ENCODE measurements at regions not wholly inside any gene's neighbourhood (a gene's known extent, or its start where the extent isn't known, plus 50 kb on each side); places are given as distances from the start of the nearest gene placed in this dataset.

- no peak for TF ChIP-seq CTCF (IDR thresholded peaks at IDR 0.05; ENCODE audit: unreplicated experiment)
- H3K27ac Mint-ChIP-seq (ENCODE audit: low read depth, unreplicated experiment), result no peak overlapping the region
- ChIA-PET POLR2A (interaction anchor here (0.6 kb wide), 1 partner anchor 22 kb away, joined by 3 read pairs; no protein-coding TSS in a partner anchor), CTCF (interaction anchor here (0.6 to 1.6 kb wide), 7 partner anchors 12 to 1206 kb away, joined by 3 to 4 read pairs (median 3); no protein-coding TSS in a partner anchor)
- no peaks in the 10 kb centered on the region for H3K36me3 Mint-ChIP-seq (ENCODE audit: insufficient read depth, unreplicated experiment)
- no peak for DNase-seq (ENCODE audit: unreplicated experiment)
- no peaks in the 10 kb centered on the region for H3K4me1 Mint-ChIP-seq (ENCODE audit: insufficient read depth, unreplicated experiment)
- intact Hi-C loops (cut with micrococcal nuclease), result no loop called here
- no peak overlapping the region for H3K4me3 Mint-ChIP-seq (ENCODE audit: unreplicated experiment)
- peaks cover 11% of the 10 kb centered on the region for H3K27me3 Mint-ChIP-seq (ENCODE audit: insufficient read depth, unreplicated experiment)
- no peaks in the 10 kb centered on the region for H3K9me3 Mint-ChIP-seq (ENCODE audit: unreplicated experiment)
- BruUV-seq (replicated peaks), result no TSS peak
These were observed 64.8 kb upstream of the LOXL4 start for GRCh38 chr10:98332623-98333269.

GRCh38 chr10:98331885-98332284, 63.9 kb upstream of the LOXL4 start:
- Mint-ChIP-seq H3K4me1 (ENCODE audit: insufficient read depth, unreplicated experiment) (no peaks in the 10 kb centered on the region), H3K27ac (ENCODE audit: low read depth, unreplicated experiment) (no peak overlapping the region), H3K27me3 (ENCODE audit: insufficient read depth, unreplicated experiment) (peaks cover 11% of the 10 kb centered on the region), H3K36me3 (ENCODE audit: insufficient read depth, unreplicated experiment) (no peaks in the 10 kb centered on the region), H3K4me3 (ENCODE audit: unreplicated experiment) (no peak overlapping the region), H3K9me3 (ENCODE audit: unreplicated experiment) (no peaks in the 10 kb centered on the region)
- intact Hi-C loops (cut with micrococcal nuclease), result no loop called here
- no TSS peak for BruUV-seq (replicated peaks)
- peak; percentile 45 for DNase-seq (ENCODE audit: unreplicated experiment)
- CTCF ChIA-PET, result interaction anchor here (0.6 to 2.3 kb wide), 3 partner anchors 17 to 1207 kb away, joined by 3 to 11 read pairs (median 4); no protein-coding TSS in a partner anchor
- TF ChIP-seq CTCF (IDR thresholded peaks at IDR 0.05; ENCODE audit: unreplicated experiment), result peak; percentile 30
- POLR2A ChIA-PET, result interaction anchor here (0.6 kb wide), 2 partner anchors 13 to 21 kb away, joined by 3 to 4 read pairs; no protein-coding TSS in a partner anchor

DNA sequence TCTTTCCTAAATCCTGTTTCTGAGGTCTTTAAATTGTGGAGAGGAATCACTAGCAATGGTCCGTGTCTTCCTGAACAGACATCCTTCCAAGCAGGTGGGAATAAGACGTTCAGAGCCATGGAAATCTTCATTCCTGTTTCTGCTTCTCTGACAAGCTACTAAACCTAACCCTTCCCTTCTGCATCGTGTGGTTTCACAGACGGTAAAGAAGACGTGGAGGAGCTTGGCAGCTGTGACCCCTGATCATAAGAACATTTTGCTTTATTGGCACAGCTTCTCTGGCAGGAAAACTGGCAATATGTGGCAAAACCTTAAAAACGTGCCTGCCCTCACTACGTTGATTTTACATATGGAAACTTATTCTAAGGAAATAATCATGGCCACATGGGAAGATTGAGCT, 63.0 kb upstream of the LOXL4 start:
- Mint-ChIP-seq H3K36me3 (ENCODE audit: insufficient read depth, unreplicated experiment) (no peaks in the 10 kb centered on the region), H3K4me1 (ENCODE audit: insufficient read depth, unreplicated experiment) (no peaks in the 10 kb centered on the region), H3K4me3 (ENCODE audit: unreplicated experiment) (no peak overlapping the region), H3K9me3 (ENCODE audit: unreplicated experiment) (no peaks in the 10 kb centered on the region), H3K27me3 (ENCODE audit: insufficient read depth, unreplicated experiment) (peaks cover 11% of the 10 kb centered on the region), H3K27ac (ENCODE audit: low read depth, unreplicated experiment) (no peak overlapping the region)
- ChIA-PET POLR2A (interaction anchor here (0.6 kb wide), 1 partner anchor 8 kb away, joined by 3 read pairs; no protein-coding TSS in a partner anchor), CTCF (interaction anchor here (1.6 to 2.3 kb wide), 2 partner anchors 18 to 21 kb away, joined by 3 to 11 read pairs; no protein-coding TSS in a partner anchor)
- BruUV-seq (replicated peaks), result no TSS peak
- no peak for DNase-seq (ENCODE audit: unreplicated experiment)
- TF ChIP-seq CTCF (IDR thresholded peaks at IDR 0.05; ENCODE audit: unreplicated experiment), result no peak
- intact Hi-C loops (cut with micrococcal nuclease), result no loop called here

- no peak for DNase-seq (ENCODE audit: unreplicated experiment)
- intact Hi-C loops (cut with micrococcal nuclease), result no loop called here
- no peak overlapping the region for H3K4me3 Mint-ChIP-seq (ENCODE audit: unreplicated experiment)
- POLR2A ChIA-PET, result no interaction called here
- H3K36me3 Mint-ChIP-seq (ENCODE audit: insufficient read depth, unreplicated experiment), result no peaks in the 10 kb centered on the region
- H3K9me3 Mint-ChIP-seq (ENCODE audit: unreplicated experiment), result no peaks in the 10 kb centered on the region
- H3K27me3 Mint-ChIP-seq (ENCODE audit: insufficient read depth, unreplicated experiment), result no peaks in the 10 kb centered on the region
- H3K27ac Mint-ChIP-seq (ENCODE audit: low read depth, unreplicated experiment), result no peak overlapping the region
- no peak for TF ChIP-seq CTCF (IDR thresholded peaks at IDR 0.05; ENCODE audit: unreplicated experiment)
- CTCF ChIA-PET, result interaction anchor here (0.7 to 1.2 kb wide), 2 partner anchors 12 to 158 kb away, joined by 5 read pairs; no protein-coding TSS in a partner anchor
- BruUV-seq (replicated peaks), result no TSS peak
- H3K4me1 Mint-ChIP-seq (ENCODE audit: insufficient read depth, unreplicated experiment), result peaks cover 2% of the 10 kb centered on the region
These were observed 60.6 kb upstream of the LOXL4 start for GRCh38 chr10:98328640-98329039.
